ENCODE measurements at regions not wholly inside any gene's neighbourhood (a gene's known extent, or its start where the extent isn't known, plus 50 kb on each side); places are given as distances from the start of the nearest gene placed in this dataset.

GRCh38 chr5:110335361-110336066 lies 391.0 kb downstream of the TMEM232 start:
- 15% methylated on average over 4 of the region's 4 CpGs for WGBS (ENCODE audit: insufficient coverage, insufficient replicate concordance, low lambda C conversion rate, missing lambda C conversion rate)
- ChIA-PET POLR2A (no interaction called here), SMC1A (ENCODE audit: uncharacterized antibody, unreplicated experiment) (interaction anchor here (0.6 kb wide), 1 partner anchor 744 kb away, joined by 3 read pairs; no protein-coding TSS in a partner anchor), CTCF (no interaction called here), RAD21 (ENCODE audit: unreplicated experiment) (no interaction called here)
- DNase-seq (ENCODE audit: low read depth, low spot score) (no peak), ATAC-seq (no peak), FAIRE-seq (no peak)
- intact Hi-C loops (cut with micrococcal nuclease; ENCODE audit: unreplicated experiment): no loop called here
- BruUV-seq (replicated peaks): no TSS peak
- no peaks in the 10 kb centered on the region for H3K4me1 ChIP-seq (ENCODE audit: control insufficient read depth, insufficient read depth, low read length)
- in situ Hi-C loops (cut with MboI): no loop called here
- no peaks in the 10 kb centered on the region for H4K20me1 ChIP-seq (ENCODE audit: control insufficient read depth, insufficient read depth)
- H3K79me2 ChIP-seq (ENCODE audit: control insufficient read depth, insufficient read depth, low read length): no peaks in the 10 kb centered on the region
- H3K9me3 ChIP-seq (replicated peaks; ENCODE audit: control insufficient read depth, insufficient read depth, low read length): no peaks in the 10 kb centered on the region
- H2AFZ ChIP-seq (ENCODE audit: control insufficient read depth, low read depth, low read length): no peak overlapping the region
- no peak overlapping the region for H3K4me2 ChIP-seq (ENCODE audit: control insufficient read depth, insufficient read depth)
- H3K27me3 ChIP-seq (replicated peaks in 1 of 2; ENCODE audit: control insufficient read depth in 2 of 2, insufficient read depth in 2 of 2, low read length in 1 of 2): no peaks in the 10 kb centered on the region; a peak in 1 of 4 replicates
- no peak for TF ChIP-seq RELA (IDR thresholded peaks at IDR 0.05; ENCODE audit: borderline replicate concordance, partially characterized antibody)
- TF ChIP-seq HDGF (IDR thresholded peaks at IDR 0.05): no peak
- no peak for TF ChIP-seq HDAC2 (IDR thresholded peaks at IDR 0.05)
- TF ChIP-seq ZBED1 (IDR thresholded peaks at IDR 0.05; ENCODE audit: borderline replicate concordance): no peak
- TF ChIP-seq RAD51 (IDR thresholded peaks at IDR 0.05): no peak
- TF ChIP-seq IKZF2 (IDR thresholded peaks at IDR 0.05): no peak
- TF ChIP-seq STAT1 (conservative IDR thresholded peaks at IDR 0.05): no peak
- TF ChIP-seq PAX5 (IDR thresholded peaks at IDR 0.05; ENCODE audit: borderline replicate concordance, low read depth, low read length): no peak
- TF ChIP-seq ZSCAN29 (IDR thresholded peaks at IDR 0.05): no peak
- TF ChIP-seq SUZ12 (IDR thresholded peaks at IDR 0.05; ENCODE audit: unreplicated experiment): no peak
- TF ChIP-seq, protein P1, sequence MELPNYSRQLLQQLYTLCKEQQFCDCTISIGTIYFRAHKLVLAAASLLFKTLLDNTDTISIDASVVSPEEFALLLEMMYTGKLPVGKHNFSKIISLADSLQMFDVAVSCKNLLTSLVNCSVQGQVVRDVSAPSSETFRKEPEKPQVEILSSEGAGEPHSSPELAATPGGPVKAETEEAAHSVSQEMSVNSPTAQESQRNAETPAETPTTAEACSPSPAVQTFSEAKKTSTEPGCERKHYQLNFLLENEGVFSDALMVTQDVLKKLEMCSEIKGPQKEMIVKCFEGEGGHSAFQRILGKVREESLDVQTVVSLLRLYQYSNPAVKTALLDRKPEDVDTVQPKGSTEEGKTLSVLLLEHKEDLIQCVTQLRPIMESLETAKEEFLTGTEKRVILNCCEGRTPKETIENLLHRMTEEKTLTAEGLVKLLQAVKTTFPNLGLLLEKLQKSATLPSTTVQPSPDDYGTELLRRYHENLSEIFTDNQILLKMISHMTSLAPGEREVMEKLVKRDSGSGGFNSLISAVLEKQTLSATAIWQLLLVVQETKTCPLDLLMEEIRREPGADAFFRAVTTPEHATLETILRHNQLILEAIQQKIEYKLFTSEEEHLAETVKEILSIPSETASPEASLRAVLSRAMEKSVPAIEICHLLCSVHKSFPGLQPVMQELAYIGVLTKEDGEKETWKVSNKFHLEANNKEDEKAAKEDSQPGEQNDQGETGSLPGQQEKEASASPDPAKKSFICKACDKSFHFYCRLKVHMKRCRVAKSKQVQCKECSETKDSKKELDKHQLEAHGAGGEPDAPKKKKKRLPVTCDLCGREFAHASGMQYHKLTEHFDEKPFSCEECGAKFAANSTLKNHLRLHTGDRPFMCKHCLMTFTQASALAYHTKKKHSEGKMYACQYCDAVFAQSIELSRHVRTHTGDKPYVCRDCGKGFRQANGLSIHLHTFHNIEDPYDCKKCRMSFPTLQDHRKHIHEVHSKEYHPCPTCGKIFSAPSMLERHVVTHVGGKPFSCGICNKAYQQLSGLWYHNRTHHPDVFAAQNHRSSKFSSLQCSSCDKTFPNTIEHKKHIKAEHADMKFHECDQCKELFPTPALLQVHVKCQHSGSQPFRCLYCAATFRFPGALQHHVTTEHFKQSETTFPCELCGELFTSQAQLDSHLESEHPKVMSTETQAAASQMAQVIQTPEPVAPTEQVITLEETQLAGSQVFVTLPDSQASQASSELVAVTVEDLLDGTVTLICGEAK (IDR thresholded peaks at IDR 0.05; ENCODE audit: borderline replicate concordance): no peak
- TF ChIP-seq IKZF1 (conservative IDR thresholded peaks at IDR 0.05): no peak
- no peak for TF ChIP-seq ZNF622 (IDR thresholded peaks at IDR 0.05)
- no peak for TF ChIP-seq JUND (IDR thresholded peaks at IDR 0.05; ENCODE audit: low read depth, low read length)
- TF ChIP-seq PML (IDR thresholded peaks at IDR 0.05; ENCODE audit: low read length): no peak
- TF ChIP-seq NR2F1 (conservative IDR thresholded peaks at IDR 0.05): no peak
- TF ChIP-seq ZNF207 (IDR thresholded peaks at IDR 0.05; ENCODE audit: borderline replicate concordance): no peak
- H3K27ac ChIP-seq (ENCODE audit: control insufficient read depth, insufficient read depth): no peak overlapping the region
- no peak overlapping the region for H3K9ac ChIP-seq (ENCODE audit: control insufficient read depth, insufficient read depth, low read length)
- H3K4me3 ChIP-seq: no peak overlapping the region
- H3K36me3 ChIP-seq (ENCODE audit: control insufficient read depth in 2 of 2, insufficient read depth in 2 of 2, low read length in 1 of 2): no peaks in the 10 kb centered on the region

Measured in GM12878 (cell line).